Kidney epithelial cell (primary cell): ENCODE measurements at regions not wholly inside any gene's neighbourhood (a gene's known extent, or its start where the extent isn't known, plus 50 kb on each side); places are given as distances from the start of the nearest gene placed in this dataset.

Experiments used
- DNase-seq: peaks from one replicate; pipeline ENCODE4 v3.0.0-alpha.2; 2010; ENCODE audit warnings: low read depth
- H3K27me3 ChIP-seq: 2 replicates; pipeline ENCODE4 v1.6.0; 2011; ENCODE audit warnings: low read length; ENCODE audit not compliant: control insufficient read depth, insufficient read depth
- H3K36me3 ChIP-seq: 2 replicates; pipeline ENCODE4 v1.5.1; 2011; ENCODE audit warnings: low read length; ENCODE audit not compliant: control insufficient read depth, insufficient read depth
- H3K4me3 ChIP-seq: 2 replicates; pipeline ENCODE4 v1.5.1; 2011; ENCODE audit warnings: low read depth, mild to moderate bottlenecking, control low read depth, low read length
- CTCF ChIP-seq: IDR thresholded peaks from 2 replicates; pipeline ENCODE4 v1.5.1; 2011; ENCODE audit warnings: mild to moderate bottlenecking, moderate library complexity, low read length, control low read depth, inconsistent platforms; ENCODE audit not compliant: insufficient read depth, poor library complexity, severe bottlenecking

- Histone ChIP-seq H3K36me3 (no peaks in the 10 kb centered on the region), H3K4me3 (no peak overlapping the region), H3K27me3 (no peaks in the 10 kb centered on the region)
- DNase-seq, result no peak
- TF ChIP-seq CTCF, result no peak
Measured at GRCh38 chr6:25083784-25084507, 148.2 kb upstream of the RIPOR2 start.

- no peaks in the 10 kb centered on the region for H3K27me3 ChIP-seq
- H3K4me3 ChIP-seq, result no peak overlapping the region
- no peak for TF ChIP-seq CTCF
- no peak for DNase-seq
- no peaks in the 10 kb centered on the region for H3K36me3 ChIP-seq
Measured at GRCh38 chr6:25084508-25084833, 148.7 kb upstream of the RIPOR2 start.

GRCh38 chr6:25085756-25086155 is 150.0 kb upstream of the RIPOR2 start:
- no peak overlapping the region for H3K4me3 ChIP-seq
- H3K27me3 ChIP-seq, result no peaks in the 10 kb centered on the region
- no peaks in the 10 kb centered on the region for H3K36me3 ChIP-seq
- TF ChIP-seq CTCF, result no peak
- no peak for DNase-seq

GRCh38 chr6:25086500-25087091 is 150.8 kb upstream of the RIPOR2 start:
- H3K4me3 ChIP-seq, result no peak overlapping the region
- no peaks in the 10 kb centered on the region for H3K36me3 ChIP-seq
- DNase-seq, result no peak
- no peak for TF ChIP-seq CTCF
- H3K27me3 ChIP-seq, result no peaks in the 10 kb centered on the region

- TF ChIP-seq CTCF, result no peak
- H3K27me3 ChIP-seq, result no peaks in the 10 kb centered on the region
- no peak for DNase-seq
- H3K36me3 ChIP-seq, result no peaks in the 10 kb centered on the region
- H3K4me3 ChIP-seq, result no peak overlapping the region
Measured at GRCh38 chr6:25088513-25088912, 152.8 kb upstream of the RIPOR2 start.

- Histone ChIP-seq H3K36me3 (no peaks in the 10 kb centered on the region), H3K27me3 (no peaks in the 10 kb centered on the region), H3K4me3 (no peak overlapping the region)
- DNase-seq, result no peak
- no peak for TF ChIP-seq CTCF
Measured at GRCh38 chr6:25089442-25089841, 153.7 kb upstream of the RIPOR2 start.
